Karpas-422 (cell line): ENCODE measurements at regions not wholly inside any gene's neighbourhood (a gene's known extent, or its start where the extent isn't known, plus 50 kb on each side); places are given as distances from the start of the nearest gene placed in this dataset.

Experiments
- DNase-seq: peaks from one replicate; pipeline ENCODE4 v3.0.0-alpha.2; 2015
- H2AFZ ChIP-seq: fragments of 200-600 bp; sonication (generic); 2 replicates; pipeline ENCODE4 v1.6.1; 2014; ENCODE audit warnings: antibody characterized with exemption, low read length, mixed read lengths
- H3K27ac ChIP-seq: fragments of 200-600 bp; sonication (generic); 2 replicates; pipeline ENCODE4 v1.5.1; 2014; ENCODE audit warnings: mild to moderate bottlenecking, low read length, moderate library complexity
- H3K27me3 ChIP-seq: fragments of 200-600 bp; sonication (generic); 2 replicates; pipeline ENCODE4 v1.6.1; 2014; ENCODE audit warnings: low read length, mixed read lengths
- H3K36me3 ChIP-seq: fragments of 200-600 bp; sonication (generic); 2 replicates; pipeline ENCODE4 v1.6.1; 2014; ENCODE audit warnings: low read length, mixed read lengths; ENCODE audit not compliant: insufficient read depth
- H3K4me1 ChIP-seq: fragments of 200-600 bp; sonication (generic); 2 replicates; pipeline ENCODE4 v1.6.1; 2014; ENCODE audit warnings: mild to moderate bottlenecking, low read length, mixed read lengths
- H3K4me2 ChIP-seq: fragments of 200-600 bp; sonication (generic); 2 replicates; pipeline ENCODE4 v1.6.1; 2014; ENCODE audit warnings: low read length, low read depth, mild to moderate bottlenecking; ENCODE audit not compliant: poor library complexity, severe bottlenecking
- H3K4me3 ChIP-seq: fragments of 200-600 bp; sonication (generic); 2 replicates; pipeline ENCODE4 v1.5.1; 2014; ENCODE audit warnings: mild to moderate bottlenecking, antibody characterized with exemption, low read length, mixed read lengths
- H3K79me2 ChIP-seq: fragments of 200-600 bp; sonication (generic); 2 replicates; pipeline ENCODE4 v1.6.1; 2014; ENCODE audit warnings: mild to moderate bottlenecking, low read length, mixed read lengths
- H3K9ac ChIP-seq: fragments of 200-600 bp; sonication (generic); 2 replicates; pipeline ENCODE4 v1.6.0; 2014; ENCODE audit warnings: low read length
- H3K9me2 ChIP-seq: fragments of 200-600 bp; sonication (generic), shearing (Covaris generic); replicated peaks from 2 replicates; pipeline ENCODE4 v1.6.0; 2014; ENCODE audit warnings: mild to moderate bottlenecking, low read length, moderate library complexity; ENCODE audit not compliant: insufficient read depth
- H3K9me3 ChIP-seq: fragments of 300-700, 200-600 bp; sonication (generic); 2 replicates; pipeline ENCODE4 v1.6.1; 2014; ENCODE audit warnings: low read length, mixed read lengths
- H4K20me1 ChIP-seq: fragments of 200-600 bp; sonication (generic); 2 replicates; pipeline ENCODE4 v1.6.1; 2014; ENCODE audit warnings: mild to moderate bottlenecking, antibody characterized with exemption, low read length, low read depth; ENCODE audit not compliant: insufficient read depth

- H3K36me3 ChIP-seq, result no peaks in the 10 kb centered on the region
Measured at GRCh38 chr9:29875547-29875946, 2302.3 kb upstream of the C9orf72 start.

GRCh38 chr9:29882767-29883166 lies 2309.5 kb upstream of the C9orf72 start:
- Histone ChIP-seq H3K4me2 (no peak overlapping the region), H3K9me2 (no peaks in the 10 kb centered on the region), H3K4me1 (no peaks in the 10 kb centered on the region)

More at GRCh38 chr9:29875547-29875946, 2302.3 kb upstream of the C9orf72 start:
- H4K20me1 ChIP-seq, result no peaks in the 10 kb centered on the region
- peaks cover 10% of the 10 kb centered on the region for H3K9me3 ChIP-seq
- H3K9ac ChIP-seq, result no peak overlapping the region
- no peaks in the 10 kb centered on the region for H3K9me2 ChIP-seq
- no peaks in the 10 kb centered on the region for H3K4me1 ChIP-seq
- no peak overlapping the region for H2AFZ ChIP-seq
- H3K4me3 ChIP-seq, result no peak overlapping the region
- no peak overlapping the region for H3K4me2 ChIP-seq
- DNase-seq, result no peak
- H3K27ac ChIP-seq, result no peak overlapping the region
- H3K27me3 ChIP-seq, result no peaks in the 10 kb centered on the region
- no peaks in the 10 kb centered on the region for H3K79me2 ChIP-seq

GRCh38 chr9:29906065-29906464 lies 2332.8 kb upstream of the C9orf72 start:
- no peaks in the 10 kb centered on the region for H4K20me1 ChIP-seq
- no peak overlapping the region for H2AFZ ChIP-seq
- H3K4me2 ChIP-seq, result no peak overlapping the region
- no peaks in the 10 kb centered on the region for H3K9me2 ChIP-seq
- no peak overlapping the region for H3K9ac ChIP-seq
- no peaks in the 10 kb centered on the region for H3K27me3 ChIP-seq
- no peak overlapping the region for H3K4me3 ChIP-seq
- H3K4me1 ChIP-seq, result no peaks in the 10 kb centered on the region
- peaks cover 30% of the 10 kb centered on the region for H3K9me3 ChIP-seq
- H3K79me2 ChIP-seq, result no peaks in the 10 kb centered on the region
- no peak overlapping the region for H3K27ac ChIP-seq
- DNase-seq, result no peak
- no peaks in the 10 kb centered on the region for H3K36me3 ChIP-seq

More at GRCh38 chr9:29882767-29883166, 2309.5 kb upstream of the C9orf72 start:
- Histone ChIP-seq H4K20me1 (no peaks in the 10 kb centered on the region), H3K36me3 (no peaks in the 10 kb centered on the region), H3K9me3 (peaks cover 27% of the 10 kb centered on the region), H3K27ac (no peak overlapping the region), H3K9ac (no peak overlapping the region), H3K79me2 (no peaks in the 10 kb centered on the region), H3K27me3 (no peaks in the 10 kb centered on the region), H2AFZ (no peak overlapping the region), H3K4me3 (no peak overlapping the region)
- no peak for DNase-seq

GRCh38 chr9:29928072-29928471 lies 2354.8 kb upstream of the C9orf72 start:
- Histone ChIP-seq H3K36me3 (no peaks in the 10 kb centered on the region), H3K9me3 (peaks cover 20% of the 10 kb centered on the region), H3K79me2 (no peaks in the 10 kb centered on the region), H3K4me1 (no peaks in the 10 kb centered on the region), H3K4me3 (no peak overlapping the region), H3K4me2 (no peak overlapping the region), H3K27ac (no peak overlapping the region), H3K9me2 (no peaks in the 10 kb centered on the region), H2AFZ (no peak overlapping the region), H3K9ac (no peak overlapping the region), H4K20me1 (no peaks in the 10 kb centered on the region), H3K27me3 (no peaks in the 10 kb centered on the region)
- DNase-seq, result no peak

GRCh38 chr9:29939559-29939958 lies 2366.3 kb upstream of the C9orf72 start:
- no peak for DNase-seq
- H3K9ac ChIP-seq, result no peak overlapping the region
- H3K36me3 ChIP-seq, result no peaks in the 10 kb centered on the region
- no peaks in the 10 kb centered on the region for H3K79me2 ChIP-seq
- H3K4me3 ChIP-seq, result no peak overlapping the region
- H3K27me3 ChIP-seq, result no peaks in the 10 kb centered on the region
- H3K27ac ChIP-seq, result no peak overlapping the region
- H3K9me2 ChIP-seq, result no peaks in the 10 kb centered on the region
- peaks cover 19% of the 10 kb centered on the region for H3K9me3 ChIP-seq
- no peak overlapping the region for H3K4me2 ChIP-seq
- no peak overlapping the region for H2AFZ ChIP-seq
- no peaks in the 10 kb centered on the region for H4K20me1 ChIP-seq
- H3K4me1 ChIP-seq, result no peaks in the 10 kb centered on the region

- Histone ChIP-seq H3K9me2 (no peaks in the 10 kb centered on the region), H3K4me2 (no peak overlapping the region), H3K4me1 (no peaks in the 10 kb centered on the region), H3K27me3 (no peaks in the 10 kb centered on the region), H2AFZ (no peak overlapping the region), H3K36me3 (no peaks in the 10 kb centered on the region), H3K79me2 (no peaks in the 10 kb centered on the region), H3K4me3 (no peak overlapping the region), H3K27ac (no peak overlapping the region), H3K9ac (no peak overlapping the region), H4K20me1 (no peaks in the 10 kb centered on the region), H3K9me3 (peaks cover 26% of the 10 kb centered on the region)
- no peak for DNase-seq
Measured at GRCh38 chr9:29945012-29945411, 2371.7 kb upstream of the C9orf72 start.

- Histone ChIP-seq H3K27me3 (no peaks in the 10 kb centered on the region), H3K4me1 (no peaks in the 10 kb centered on the region), H3K79me2 (no peaks in the 10 kb centered on the region), H4K20me1 (no peaks in the 10 kb centered on the region), H3K4me2 (no peak overlapping the region), H3K4me3 (no peak overlapping the region), H3K9me3 (peaks cover 34% of the 10 kb centered on the region), H3K9me2 (no peaks in the 10 kb centered on the region), H3K27ac (no peak overlapping the region), H3K36me3 (no peaks in the 10 kb centered on the region), H2AFZ (no peak overlapping the region), H3K9ac (no peak overlapping the region)
- DNase-seq, result no peak
Measured at GRCh38 chr9:29958469-29958868, 2385.2 kb upstream of the C9orf72 start.

GRCh38 chr9:29965834-29966233 lies 2392.6 kb upstream of the C9orf72 start:
- Histone ChIP-seq H2AFZ (no peak overlapping the region), H3K9me3 (peaks cover 17% of the 10 kb centered on the region; the same call in 1 of the 2 replicates), H4K20me1 (no peaks in the 10 kb centered on the region), H3K36me3 (no peaks in the 10 kb centered on the region), H3K4me1 (no peaks in the 10 kb centered on the region), H3K27ac (no peak overlapping the region), H3K79me2 (no peaks in the 10 kb centered on the region), H3K9me2 (no peaks in the 10 kb centered on the region; the same call in 1 of the 2 replicates), H3K4me3 (no peak overlapping the region), H3K9ac (no peak overlapping the region), H3K27me3 (no peaks in the 10 kb centered on the region), H3K4me2 (no peak overlapping the region)
- DNase-seq, result no peak

GRCh38 chr9:29966247-29966646 lies 2393.0 kb upstream of the C9orf72 start:
- Histone ChIP-seq H2AFZ (no peak overlapping the region), H3K79me2 (no peaks in the 10 kb centered on the region), H3K4me3 (no peak overlapping the region), H3K36me3 (no peaks in the 10 kb centered on the region), H3K27me3 (no peaks in the 10 kb centered on the region), H3K9me2 (no peaks in the 10 kb centered on the region; the same call in 1 of the 2 replicates), H3K27ac (no peak overlapping the region), H3K4me1 (no peaks in the 10 kb centered on the region), H4K20me1 (no peaks in the 10 kb centered on the region), H3K4me2 (no peak overlapping the region), H3K9ac (no peak overlapping the region), H3K9me3 (peaks cover 17% of the 10 kb centered on the region; the same call in 1 of the 2 replicates)
- DNase-seq, result no peak
